ENCODE measurements at regions not wholly inside any gene's neighbourhood (a gene's known extent, or its start where the extent isn't known, plus 50 kb on each side); places are given as distances from the start of the nearest gene placed in this dataset.
"Not testable (repeated sequence)": the region's sequence is repeated elsewhere in the genome, so short reads cannot be mapped to it uniquely, and the experiment has no call there.

- not testable (repeated sequence) for H3K9me3 ChIP-seq (ENCODE audit: control insufficient read depth in 5 of 5, low read length in 5 of 5); H3K4me3 ChIP-seq (ENCODE audit: low read depth in 1 of 5, low read length in 5 of 5); H3K4me1 ChIP-seq (ENCODE audit: control insufficient read depth in 5 of 5, insufficient read depth in 5 of 5, low read length in 5 of 5); H3K27me3 ChIP-seq (ENCODE audit: control insufficient read depth in 5 of 5, insufficient read depth in 4 of 5, low read length in 5 of 5); H3K36me3 ChIP-seq (ENCODE audit: control insufficient read depth in 5 of 5, insufficient read depth in 5 of 5, low read length in 5 of 5); H3K27ac ChIP-seq (ENCODE audit: low read depth, low read length)
- H3K9ac ChIP-seq (ENCODE audit: low read length in 5 of 5): peak overlapping the region in 1 of 5 donors; percentile 35
Measured at GRCh38 chr16:88185976-88186888, 196.5 kb upstream of the ZNF469 start.

GRCh38 chr16:88186889-88187870 is 195.6 kb upstream of the ZNF469 start:
- not testable (repeated sequence) for H3K9me3 ChIP-seq (ENCODE audit: control insufficient read depth in 5 of 5, low read length in 5 of 5); H3K36me3 ChIP-seq (ENCODE audit: control insufficient read depth in 5 of 5, insufficient read depth in 5 of 5, low read length in 5 of 5); H3K4me3 ChIP-seq (ENCODE audit: low read depth in 1 of 5, low read length in 5 of 5); H3K27me3 ChIP-seq (ENCODE audit: control insufficient read depth in 5 of 5, insufficient read depth in 4 of 5, low read length in 5 of 5); H3K27ac ChIP-seq (ENCODE audit: low read depth, low read length); H3K9ac ChIP-seq (ENCODE audit: low read length in 5 of 5); H3K4me1 ChIP-seq (ENCODE audit: control insufficient read depth in 5 of 5, insufficient read depth in 5 of 5, low read length in 5 of 5)

- not testable (repeated sequence) for H3K27ac ChIP-seq (ENCODE audit: low read depth, low read length); H3K36me3 ChIP-seq (ENCODE audit: control insufficient read depth in 5 of 5, insufficient read depth in 5 of 5, low read length in 5 of 5); H3K9ac ChIP-seq (ENCODE audit: low read length in 5 of 5)
Measured at GRCh38 chr16:88188171-88188895, 194.4 kb upstream of the ZNF469 start.

DNA sequence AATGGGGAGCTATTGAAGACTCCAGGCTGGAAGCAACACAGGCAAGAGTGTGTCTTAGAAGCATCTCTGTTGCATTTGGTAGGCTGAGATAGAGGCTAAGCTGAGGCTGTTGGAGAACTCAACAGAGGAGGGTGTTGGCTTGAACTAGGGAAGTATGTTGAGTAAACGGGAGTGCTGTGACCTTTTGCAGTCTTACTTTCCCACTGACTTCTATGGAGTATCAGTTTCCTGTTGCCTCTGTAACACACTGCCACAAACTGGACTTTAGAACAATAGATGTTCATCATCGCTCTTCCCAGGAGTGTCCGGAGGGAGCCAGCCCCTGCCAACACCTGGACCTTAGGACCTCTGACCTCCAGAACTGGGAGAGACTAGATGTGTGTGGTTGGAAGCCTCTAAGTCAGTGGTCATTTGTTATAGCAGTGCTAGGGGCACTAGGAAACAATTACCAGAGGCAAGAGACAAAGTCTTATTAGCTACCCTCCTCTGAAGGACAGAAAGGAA is 192.1 kb upstream of the ZNF469 start:
- not testable (repeated sequence) for H3K36me3 ChIP-seq (ENCODE audit: control insufficient read depth in 5 of 5, insufficient read depth in 5 of 5, low read length in 5 of 5); H3K27me3 ChIP-seq (ENCODE audit: control insufficient read depth in 5 of 5, insufficient read depth in 4 of 5, low read length in 5 of 5); H3K9me3 ChIP-seq (ENCODE audit: control insufficient read depth in 5 of 5, low read length in 5 of 5)

More at GRCh38 chr16:88188171-88188895, 194.4 kb upstream of the ZNF469 start:
- H3K9me3 ChIP-seq (ENCODE audit: control insufficient read depth in 5 of 5, low read length in 5 of 5); H3K27me3 ChIP-seq (ENCODE audit: control insufficient read depth in 5 of 5, insufficient read depth in 4 of 5, low read length in 5 of 5); H3K4me1 ChIP-seq (ENCODE audit: control insufficient read depth in 5 of 5, insufficient read depth in 5 of 5, low read length in 5 of 5); H3K4me3 ChIP-seq (ENCODE audit: low read depth in 1 of 5, low read length in 5 of 5): not testable (repeated sequence)

GRCh38 chr16:88191168-88191567 is 191.6 kb upstream of the ZNF469 start:
- H3K27me3 ChIP-seq (ENCODE audit: control insufficient read depth in 5 of 5, insufficient read depth in 4 of 5, low read length in 5 of 5); H3K9me3 ChIP-seq (ENCODE audit: control insufficient read depth in 5 of 5, low read length in 5 of 5); H3K36me3 ChIP-seq (ENCODE audit: control insufficient read depth in 5 of 5, insufficient read depth in 5 of 5, low read length in 5 of 5); H3K4me3 ChIP-seq (ENCODE audit: low read depth in 1 of 5, low read length in 5 of 5); H3K27ac ChIP-seq (ENCODE audit: low read depth, low read length); H3K9ac ChIP-seq (ENCODE audit: low read length in 5 of 5): not testable (repeated sequence)
- H3K4me1 ChIP-seq (ENCODE audit: control insufficient read depth in 5 of 5, insufficient read depth in 5 of 5, low read length in 5 of 5): peaks cover 0 to 15% (median 12%) of the 10 kb centered on the region in 5 donors

More for the DNA sequence above, 192.1 kb upstream of the ZNF469 start:
- peaks cover 2 to 15% (median 12%) of the 10 kb centered on the region in 5 donors for H3K4me1 ChIP-seq (ENCODE audit: control insufficient read depth in 5 of 5, insufficient read depth in 5 of 5, low read length in 5 of 5)
- H3K4me3 ChIP-seq (ENCODE audit: low read depth in 1 of 5, low read length in 5 of 5); H3K9ac ChIP-seq (ENCODE audit: low read length in 5 of 5); H3K27ac ChIP-seq (ENCODE audit: low read depth, low read length): not testable (repeated sequence)

GRCh38 chr16:88192601-88193000 is 190.2 kb upstream of the ZNF469 start:
- Histone ChIP-seq H3K4me1 (ENCODE audit: control insufficient read depth in 5 of 5, insufficient read depth in 5 of 5, low read length in 5 of 5) (peaks cover 0 to 12% (median 8%) of the 10 kb centered on the region in 5 donors), H3K27ac (ENCODE audit: low read depth, low read length) (no peak overlapping the region), H3K4me3 (ENCODE audit: low read depth in 1 of 5, low read length in 5 of 5) (no peak overlapping the region), H3K9ac (ENCODE audit: low read length in 5 of 5) (no peak overlapping the region), H3K27me3 (ENCODE audit: control insufficient read depth in 5 of 5, insufficient read depth in 4 of 5, low read length in 5 of 5) (peaks cover 0 to 2% (median 0%) of the 10 kb centered on the region in 5 donors), H3K9me3 (ENCODE audit: control insufficient read depth in 5 of 5, low read length in 5 of 5) (peaks cover 0 to 3% (median 0%) of the 10 kb centered on the region in 5 donors), H3K36me3 (ENCODE audit: control insufficient read depth in 5 of 5, insufficient read depth in 5 of 5, low read length in 5 of 5) (no peaks in the 10 kb centered on the region)

DNA sequence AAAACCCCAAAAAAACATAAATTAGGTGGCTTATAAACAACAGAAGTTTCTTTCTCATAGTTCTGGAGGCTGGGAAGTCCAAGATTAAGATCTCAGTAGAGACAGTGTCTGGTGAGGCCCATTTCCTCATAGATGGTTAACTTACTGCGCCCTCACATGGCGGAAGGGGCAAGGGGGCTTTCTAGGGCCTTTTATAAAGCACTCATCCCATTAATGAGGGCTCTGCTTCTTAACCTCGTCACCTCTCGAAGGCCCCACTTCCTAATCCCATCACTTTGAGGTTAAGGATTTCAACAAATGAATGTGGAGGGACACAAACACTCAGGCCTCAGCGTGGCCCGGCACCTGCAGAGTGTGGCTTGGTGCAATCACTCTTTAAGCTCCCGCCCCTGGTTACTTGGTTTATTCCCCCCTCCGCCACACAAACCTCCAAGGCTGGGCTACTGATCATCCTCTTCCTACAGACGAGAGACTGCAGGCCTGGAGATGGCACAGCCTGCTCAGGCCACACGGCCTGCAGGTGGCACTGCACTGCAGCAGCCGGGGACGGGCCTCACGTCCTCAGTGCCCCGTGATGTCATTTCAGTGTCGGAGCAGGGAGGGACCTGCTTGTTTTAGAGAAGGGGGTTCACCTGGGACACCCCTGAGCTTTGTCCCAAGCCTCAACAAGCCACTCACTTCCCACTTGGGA is 188.9 kb upstream of the ZNF469 start:
- not testable (repeated sequence) for H3K9me3 ChIP-seq (ENCODE audit: control insufficient read depth in 5 of 5, low read length in 5 of 5); H3K9ac ChIP-seq (ENCODE audit: low read length in 5 of 5); H3K27me3 ChIP-seq (ENCODE audit: control insufficient read depth in 5 of 5, insufficient read depth in 4 of 5, low read length in 5 of 5); H3K4me3 ChIP-seq (ENCODE audit: low read depth in 1 of 5, low read length in 5 of 5); H3K27ac ChIP-seq (ENCODE audit: low read depth, low read length); H3K36me3 ChIP-seq (ENCODE audit: control insufficient read depth in 5 of 5, insufficient read depth in 5 of 5, low read length in 5 of 5)
- H3K4me1 ChIP-seq (ENCODE audit: control insufficient read depth in 5 of 5, insufficient read depth in 5 of 5, low read length in 5 of 5): peaks cover 0 to 12% (median 8%) of the 10 kb centered on the region in 5 donors

GRCh38 chr16:88194397-88195268 is 188.1 kb upstream of the ZNF469 start:
- Histone ChIP-seq H3K9me3 (ENCODE audit: control insufficient read depth in 5 of 5, low read length in 5 of 5) (no peaks in the 10 kb centered on the region), H3K27ac (ENCODE audit: low read depth, low read length) (no peak overlapping the region)

More at GRCh38 chr16:88194397-88195268, 188.1 kb upstream of the ZNF469 start:
- Histone ChIP-seq H3K4me3 (ENCODE audit: low read depth in 1 of 5, low read length in 5 of 5) (peak overlapping the region in 1 of 5 donors; percentile 2), H3K4me1 (ENCODE audit: control insufficient read depth in 5 of 5, insufficient read depth in 5 of 5, low read length in 5 of 5) (peaks cover 0 to 12% (median 8%) of the 10 kb centered on the region in 5 donors), H3K9ac (ENCODE audit: low read length in 5 of 5) (peak overlapping the region in 1 of 5 donors; percentile 38), H3K36me3 (ENCODE audit: control insufficient read depth in 5 of 5, insufficient read depth in 5 of 5, low read length in 5 of 5) (no peaks in the 10 kb centered on the region), H3K27me3 (ENCODE audit: control insufficient read depth in 5 of 5, insufficient read depth in 4 of 5, low read length in 5 of 5) (peaks cover 0 to 2% (median 0%) of the 10 kb centered on the region in 5 donors)

All from subcutaneous abdominal adipose tissue (tissue), 5 donors.